ENCODE measurements at regions not wholly inside any gene's neighbourhood (a gene's known extent, or its start where the extent isn't known, plus 50 kb on each side); places are given as distances from the start of the nearest gene placed in this dataset.

DNA sequence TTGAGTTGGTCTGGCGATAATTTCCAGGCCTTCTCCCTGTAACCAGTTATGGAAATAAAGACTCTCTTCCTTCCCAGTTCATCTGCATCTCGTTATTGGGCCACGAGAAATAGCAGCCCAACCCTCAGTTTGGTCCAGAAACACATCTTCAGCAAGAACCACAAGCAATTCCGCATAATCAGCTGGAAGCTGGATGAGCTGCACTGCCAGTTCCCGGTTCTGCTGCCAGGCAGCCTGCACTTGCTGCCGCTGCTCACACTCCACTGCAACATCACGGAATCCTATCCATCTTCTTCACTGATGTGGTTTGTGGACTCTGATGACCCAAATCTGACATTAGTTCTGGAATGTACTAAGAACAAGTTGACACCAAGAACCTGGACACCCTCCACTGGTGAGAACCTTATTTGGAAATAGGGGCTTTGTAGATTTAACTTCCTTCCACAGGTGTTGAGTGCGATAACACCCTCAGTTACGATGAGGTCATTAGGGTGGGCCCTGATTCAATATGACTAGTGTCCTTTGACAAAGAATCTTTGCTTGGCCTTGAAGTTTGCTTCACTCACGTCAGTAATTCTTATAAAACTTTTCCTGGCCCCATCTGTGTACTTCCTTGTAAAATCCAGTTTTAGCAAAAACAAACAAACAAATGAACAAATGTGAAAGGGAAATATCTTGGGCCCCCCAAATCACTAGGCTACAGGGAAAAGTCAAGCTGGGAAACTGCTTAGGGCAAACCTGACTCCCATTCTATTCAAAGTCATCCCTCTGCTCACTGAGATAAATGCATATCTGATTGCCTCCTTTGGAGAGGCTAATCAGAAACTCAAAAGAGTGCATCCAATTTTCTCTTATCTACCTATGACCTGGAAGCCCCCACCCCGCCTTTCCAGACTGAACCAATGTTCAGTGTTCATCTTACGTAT, 221.9 kb upstream of the PROK2 start:
- Histone ChIP-seq H3K9me3 (ENCODE audit: low read depth) (no peaks in the 10 kb centered on the region), H3F3A (ENCODE audit: low read depth) (no peaks in the 10 kb centered on the region), H3K27me3 (no peaks in the 10 kb centered on the region), H3K9ac (no peak overlapping the region), H3K27ac (no peak overlapping the region), H3K79me2 (ENCODE audit: low read depth) (no peaks in the 10 kb centered on the region), H3K4me2 (no peak overlapping the region), H3K36me3 (no peaks in the 10 kb centered on the region), H4K20me1 (ENCODE audit: low read depth) (no peaks in the 10 kb centered on the region), H3K4me3 (no peak overlapping the region), H2AFZ (replicated peaks) (no peak overlapping the region), H3K4me1 (peaks cover 7% of the 10 kb centered on the region)
- peaks cover 12% of the 10 kb centered on the region for H3K4me1 Mint-ChIP-seq
- peaks cover 12% of the 10 kb centered on the region for H3K27me3 Mint-ChIP-seq (ENCODE audit: insufficient read depth, low read depth)
- no peak overlapping the region for H3K4me3 Mint-ChIP-seq
- TF ChIP-seq CTCF (IDR thresholded peaks at IDR 0.05) (no peak), EZH2phosphoT487 (IDR thresholded peaks at IDR 0.05) (no peak), EZH2 (IDR thresholded peaks at IDR 0.05) (no peak)
- DNase-seq (ENCODE audit: low spot score): no peak
- peaks cover 13% of the 10 kb centered on the region for H3K9me3 Mint-ChIP-seq
- H3K27ac Mint-ChIP-seq: no peak overlapping the region
- H3K36me3 Mint-ChIP-seq: no peaks in the 10 kb centered on the region

- Histone ChIP-seq H3K79me2 (ENCODE audit: low read depth) (no peaks in the 10 kb centered on the region), H3K4me3 (no peak overlapping the region), H4K20me1 (ENCODE audit: low read depth) (no peaks in the 10 kb centered on the region), H3K4me1 (peaks cover 7% of the 10 kb centered on the region), H3K27ac (no peak overlapping the region), H3K9me3 (ENCODE audit: low read depth) (no peaks in the 10 kb centered on the region), H3K27me3 (no peaks in the 10 kb centered on the region), H3K9ac (no peak overlapping the region), H3K4me2 (no peak overlapping the region), H3K36me3 (no peaks in the 10 kb centered on the region), H3F3A (ENCODE audit: low read depth) (no peaks in the 10 kb centered on the region), H2AFZ (replicated peaks) (no peak overlapping the region)
- DNase-seq (ENCODE audit: low spot score): no peak
- no peak for TF ChIP-seq CTCF (IDR thresholded peaks at IDR 0.05)
- TF ChIP-seq EZH2phosphoT487 (IDR thresholded peaks at IDR 0.05): no peak
- TF ChIP-seq EZH2 (IDR thresholded peaks at IDR 0.05): no peak
- H3K27ac Mint-ChIP-seq: peak overlapping the region; percentile 20
- no peak overlapping the region for H3K4me3 Mint-ChIP-seq
- H3K27me3 Mint-ChIP-seq (ENCODE audit: insufficient read depth, low read depth): peaks cover 12% of the 10 kb centered on the region
- H3K9me3 Mint-ChIP-seq: peaks cover 13% of the 10 kb centered on the region
- H3K4me1 Mint-ChIP-seq: peaks cover 12% of the 10 kb centered on the region
- H3K36me3 Mint-ChIP-seq: no peaks in the 10 kb centered on the region
Measured at GRCh38 chr3:72004749-72005292, 219.9 kb upstream of the PROK2 start.

- Histone ChIP-seq H4K20me1 (ENCODE audit: low read depth) (no peaks in the 10 kb centered on the region), H3K9me3 (ENCODE audit: low read depth) (no peaks in the 10 kb centered on the region), H3F3A (ENCODE audit: low read depth) (no peaks in the 10 kb centered on the region), H3K4me3 (no peak overlapping the region), H3K9ac (no peak overlapping the region), H3K27ac (no peak overlapping the region), H3K4me1 (peaks cover 7% of the 10 kb centered on the region), H3K79me2 (ENCODE audit: low read depth) (no peaks in the 10 kb centered on the region), H3K36me3 (no peaks in the 10 kb centered on the region), H3K27me3 (no peaks in the 10 kb centered on the region), H3K4me2 (peak overlapping the region; percentile 20), H2AFZ (replicated peaks) (no peak overlapping the region)
- Mint-ChIP-seq H3K9me3 (peaks cover 13% of the 10 kb centered on the region), H3K36me3 (no peaks in the 10 kb centered on the region), H3K4me1 (peaks cover 12% of the 10 kb centered on the region), H3K4me3 (no peak overlapping the region), H3K27me3 (ENCODE audit: insufficient read depth, low read depth) (peaks cover 12% of the 10 kb centered on the region), H3K27ac (no peak overlapping the region)
- no peak for DNase-seq (ENCODE audit: low spot score)
- no peak for TF ChIP-seq EZH2phosphoT487 (IDR thresholded peaks at IDR 0.05)
Measured at GRCh38 chr3:72003936-72004335, 219.0 kb upstream of the PROK2 start.

- DNase-seq (ENCODE audit: low spot score): no peak
- Histone ChIP-seq H4K20me1 (ENCODE audit: low read depth) (no peaks in the 10 kb centered on the region), H3K36me3 (no peaks in the 10 kb centered on the region), H3K4me3 (no peak overlapping the region), H3K4me1 (peaks cover 7% of the 10 kb centered on the region), H2AFZ (replicated peaks) (no peak overlapping the region), H3K79me2 (ENCODE audit: low read depth) (no peaks in the 10 kb centered on the region), H3K9me3 (ENCODE audit: low read depth) (no peaks in the 10 kb centered on the region), H3K27me3 (no peaks in the 10 kb centered on the region), H3K27ac (no peak overlapping the region), H3K9ac (no peak overlapping the region), H3K4me2 (no peak overlapping the region), H3F3A (ENCODE audit: low read depth) (no peaks in the 10 kb centered on the region)
- Mint-ChIP-seq H3K27me3 (ENCODE audit: insufficient read depth, low read depth) (peaks cover 12% of the 10 kb centered on the region), H3K9me3 (peaks cover 6% of the 10 kb centered on the region), H3K4me3 (no peak overlapping the region), H3K36me3 (no peaks in the 10 kb centered on the region), H3K27ac (no peak overlapping the region), H3K4me1 (peaks cover 12% of the 10 kb centered on the region)
- TF ChIP-seq EZH2 (IDR thresholded peaks at IDR 0.05) (no peak), EZH2phosphoT487 (IDR thresholded peaks at IDR 0.05) (no peak), CTCF (IDR thresholded peaks at IDR 0.05) (no peak)
Measured at GRCh38 chr3:72001758-72002157, 216.8 kb upstream of the PROK2 start.
